ENCODE measurements at regions not wholly inside any gene's neighbourhood (a gene's known extent, or its start where the extent isn't known, plus 50 kb on each side); places are given as distances from the start of the nearest gene placed in this dataset.

GRCh38 chr2:6728156-6728555 lies 137.6 kb downstream of the CMPK2 start:
- TF ChIP-seq CTCF (IDR thresholded peaks at IDR 0.05), result no peak
- TF ChIP-seq ZFX (IDR thresholded peaks at IDR 0.05; ENCODE audit: borderline replicate concordance), result no peak
- no peak overlapping the region for H3K27ac ChIP-seq

GRCh38 chr2:6730003-6730402 lies 135.7 kb downstream of the CMPK2 start:
- H3K27ac ChIP-seq, result no peak overlapping the region
- TF ChIP-seq ZFX (IDR thresholded peaks at IDR 0.05; ENCODE audit: borderline replicate concordance), result no peak
- TF ChIP-seq CTCF (IDR thresholded peaks at IDR 0.05), result no peak

- no peak for TF ChIP-seq CTCF (IDR thresholded peaks at IDR 0.05)
- no peak for TF ChIP-seq ZFX (IDR thresholded peaks at IDR 0.05; ENCODE audit: borderline replicate concordance)
- no peak overlapping the region for H3K27ac ChIP-seq
These were observed 134.8 kb downstream of the CMPK2 start for GRCh38 chr2:6730649-6731532.

- no peak for TF ChIP-seq CTCF (IDR thresholded peaks at IDR 0.05)
- TF ChIP-seq ZFX (IDR thresholded peaks at IDR 0.05; ENCODE audit: borderline replicate concordance), result no peak
- H3K27ac ChIP-seq, result no peak overlapping the region
These were observed 126.2 kb downstream of the CMPK2 start for GRCh38 chr2:6739547-6739946.

GRCh38 chr2:6741229-6741628 lies 124.5 kb downstream of the CMPK2 start:
- H3K27ac ChIP-seq, result no peak overlapping the region
- TF ChIP-seq CTCF (IDR thresholded peaks at IDR 0.05), result no peak
- no peak for TF ChIP-seq ZFX (IDR thresholded peaks at IDR 0.05; ENCODE audit: borderline replicate concordance)

GRCh38 chr2:6744038-6744437 lies 121.7 kb downstream of the CMPK2 start:
- no peak overlapping the region for H3K27ac ChIP-seq
- no peak for TF ChIP-seq ZFX (IDR thresholded peaks at IDR 0.05; ENCODE audit: borderline replicate concordance)
- TF ChIP-seq CTCF (IDR thresholded peaks at IDR 0.05), result no peak

GRCh38 chr2:6747433-6747832 lies 118.3 kb downstream of the CMPK2 start:
- TF ChIP-seq CTCF (IDR thresholded peaks at IDR 0.05) (no peak), ZFX (IDR thresholded peaks at IDR 0.05; ENCODE audit: borderline replicate concordance) (no peak)
- no peak overlapping the region for H3K27ac ChIP-seq

Data from 22Rv1 (cell line).